H9 (cell line): ENCODE measurements at regions not wholly inside any gene's neighbourhood (a gene's known extent, or its start where the extent isn't known, plus 50 kb on each side); places are given as distances from the start of the nearest gene placed in this dataset.

Source experiments
- DNase-seq: peaks from one replicate; pipeline ENCODE4 v3.0.0-alpha.2; 2017
- H2AFZ ChIP-seq: one replicate; pipeline ENCODE4 v1.6.1; 2013; ENCODE audit warnings: mild to moderate bottlenecking, low read length, control low read depth, moderate library complexity
- H2AK5ac ChIP-seq: 2 replicates; pipeline ENCODE4 v1.6.1; 2013; ENCODE audit warnings: low read length, control low read depth, mixed read lengths; ENCODE audit not compliant: insufficient read length
- H2BK120ac ChIP-seq: one replicate; pipeline ENCODE4 v1.6.1; 2013; ENCODE audit warnings: low read depth, mild to moderate bottlenecking, low read length, control low read depth, inconsistent platforms; ENCODE audit not compliant: poor library complexity, severe bottlenecking
- H2BK12ac ChIP-seq: 2 replicates; pipeline ENCODE4 v1.6.1; 2013; ENCODE audit warnings: low read length, control low read depth, mixed read lengths, low read depth; ENCODE audit not compliant: insufficient read length
- H2BK15ac ChIP-seq: 2 replicates; pipeline ENCODE4 v1.6.1; 2013; ENCODE audit warnings: low read depth, low read length, control low read depth
- H2BK20ac ChIP-seq: one replicate; pipeline ENCODE4 v1.6.1; 2013; ENCODE audit warnings: low read depth, mild to moderate bottlenecking, low read length, control low read depth, inconsistent platforms; ENCODE audit not compliant: poor library complexity, severe bottlenecking
- H2BK5ac ChIP-seq: 2 replicates; pipeline ENCODE4 v1.6.1; 2013; ENCODE audit warnings: low read length, control low read depth, mixed read lengths; ENCODE audit not compliant: insufficient read length
- H3K14ac ChIP-seq: 2 replicates; pipeline ENCODE4 v1.6.1; 2013; ENCODE audit warnings: low read length, control low read depth; ENCODE audit not compliant: insufficient read depth
- H3K18ac ChIP-seq: 2 replicates; pipeline ENCODE4 v1.6.1; 2013; ENCODE audit warnings: low read depth, mild to moderate bottlenecking, mixed read lengths, low read length, control low read depth; ENCODE audit not compliant: insufficient read length
- H3K23ac ChIP-seq: 2 replicates; pipeline ENCODE4 v1.6.1; 2013; ENCODE audit warnings: low read length, control low read depth, mixed read lengths, low read depth; ENCODE audit not compliant: insufficient read length
- H3K23me2 ChIP-seq: 2 replicates; pipeline ENCODE4 v1.6.1; 2013; ENCODE audit warnings: low read depth, mild to moderate bottlenecking, mixed read lengths, low read length, control low read depth; ENCODE audit not compliant: insufficient read length, poor library complexity, severe bottlenecking
- H3K27ac ChIP-seq: 2 replicates; pipeline ENCODE4 v1.5.1; 2013; ENCODE audit warnings: low read length, control low read depth, mixed read lengths, low read depth; ENCODE audit not compliant: insufficient read length
- H3K27me3 ChIP-seq: 2 replicates; pipeline ENCODE4 v1.6.1; 2013; ENCODE audit warnings: low read length, control low read depth, inconsistent platforms; ENCODE audit not compliant: insufficient read depth
- H3K4ac ChIP-seq: 2 replicates; pipeline ENCODE4 v1.6.1; 2013; ENCODE audit warnings: low read depth, mild to moderate bottlenecking, control low read depth, inconsistent platforms, low read length, moderate library complexity
- H3K4me1 ChIP-seq: 2 replicates; pipeline ENCODE4 v1.6.1; 2013; ENCODE audit warnings: low read length, control low read depth, inconsistent platforms; ENCODE audit not compliant: insufficient read depth
- H3K4me2 ChIP-seq: 2 replicates; pipeline ENCODE4 v1.6.1; 2013; ENCODE audit warnings: low read length, control low read depth, mixed read lengths; ENCODE audit not compliant: insufficient read length, insufficient read depth
- H3K56ac ChIP-seq: 2 replicates; pipeline ENCODE4 v1.6.1; 2013; ENCODE audit warnings: low read depth, mild to moderate bottlenecking, mixed read lengths, low read length, control low read depth; ENCODE audit not compliant: insufficient read length
- H3K79me1 ChIP-seq: 2 replicates; pipeline ENCODE4 v1.6.1; 2013; ENCODE audit warnings: low read depth, mild to moderate bottlenecking, moderate library complexity, low read length, control low read depth, inconsistent platforms; ENCODE audit not compliant: insufficient read depth, poor library complexity, severe bottlenecking
- H3K79me2 ChIP-seq: 2 replicates; pipeline ENCODE4 v1.6.1; 2013; ENCODE audit warnings: low read length, control low read depth, inconsistent platforms; ENCODE audit not compliant: insufficient read depth
- H3K9ac ChIP-seq: 2 replicates; pipeline ENCODE4 v1.6.1; 2013; ENCODE audit warnings: low read length, control low read depth, mixed read lengths; ENCODE audit not compliant: insufficient read length; ENCODE audit errors: extremely low read depth
- H3K9me3 ChIP-seq: one replicate; pipeline ENCODE4 v1.6.1; 2013; ENCODE audit warnings: low read depth, low read length, inconsistent platforms; ENCODE audit not compliant: control insufficient read depth
- H3T11ph ChIP-seq: one replicate; pipeline ENCODE4 v1.6.1; 2013; ENCODE audit warnings: mild to moderate bottlenecking, low read length, control low read depth, inconsistent platforms
- H4K20me1 ChIP-seq: one replicate; pipeline ENCODE4 v1.6.1; 2013; ENCODE audit not compliant: control insufficient read depth, insufficient read length, insufficient read depth
- H4K5ac ChIP-seq: 2 replicates; pipeline ENCODE4 v1.6.1; 2013; ENCODE audit warnings: low read depth, mild to moderate bottlenecking, mixed read lengths, low read length, control low read depth; ENCODE audit not compliant: insufficient read length
- H4K8ac ChIP-seq: replicated peaks from 2 replicates; pipeline ENCODE4 v1.6.1; 2013; ENCODE audit warnings: low read length, control low read depth, mixed read lengths, low read depth; ENCODE audit not compliant: insufficient read length
- H4K91ac ChIP-seq: 2 replicates; pipeline ENCODE4 v1.6.1; 2013; ENCODE audit warnings: low read depth, mild to moderate bottlenecking, moderate library complexity, mixed read lengths, low read length, control low read depth; ENCODE audit not compliant: insufficient read length
- H3K27ac Mint-ChIP-seq, 3 experiments: 2 replicates in 2 of 3; 3 replicates in 1 of 3; pipeline ENCODE4 v1.8.0; 2020 to 2021; ENCODE audit warnings: mixed read lengths in 3 of 3, mild to moderate bottlenecking in 1 of 3, moderate library complexity in 1 of 3
- H3K27me3 Mint-ChIP-seq: 2 replicates; pipeline ENCODE4 v1.8.0; 2021; ENCODE audit warnings: low read depth, mild to moderate bottlenecking, moderate library complexity, mixed read lengths
- H3K36me3 Mint-ChIP-seq, 3 experiments: 2 replicates in 2 of 3; 3 replicates in 1 of 3; pipeline ENCODE4 v1.8.0; 2020 to 2021; ENCODE audit warnings: low read depth in 3 of 3, mixed read lengths in 3 of 3; ENCODE audit not compliant: insufficient read depth in 1 of 3
- H3K4me1 Mint-ChIP-seq, 2 experiments: 2 replicates each; pipeline ENCODE4 v1.8.0; 2020; ENCODE audit warnings: mixed read lengths in 2 of 2
- H3K4me3 Mint-ChIP-seq, 2 experiments: 2 replicates in 1 of 2; 3 replicates in 1 of 2; pipeline ENCODE4 v1.8.0; 2020 to 2021; ENCODE audit warnings: mild to moderate bottlenecking in 2 of 2, mixed read lengths in 2 of 2, moderate library complexity in 1 of 2
- H3K9me3 Mint-ChIP-seq, 2 experiments: 2 replicates in 1 of 2; 3 replicates in 1 of 2; pipeline ENCODE4 v1.8.0; 2020; ENCODE audit warnings: mild to moderate bottlenecking in 2 of 2, mixed read lengths in 2 of 2, moderate library complexity in 1 of 2
- WGBS: extraction: QIAGEN DNeasy Blood & Tissue Kit; methylation state at CpG from one replicate; pipeline ENCODE4 v1.1.7; 2013; ENCODE audit warnings: missing lambda C conversion rate, low lambda C conversion rate, mixed read lengths; ENCODE audit not compliant: insufficient read length; ENCODE audit errors: extremely low coverage; 5-methylcytosine and 5-hydroxymethylcytosine counted together
- TF ChIP-seq, protein P1 (sequence below): fragments of 200-600 bp; sonication (generic); conservative IDR thresholded peaks from 3 replicates; pipeline ENCODE4 v1.8.0; 2021; ENCODE audit warnings: antibody characterized with exemption, mild to moderate bottlenecking

GRCh38 chr2:40559175-40559574 lies 107.3 kb upstream of the SLC8A1 start:
- Histone ChIP-seq H3K9ac (no peak overlapping the region), H3K14ac (no peak overlapping the region), H2AFZ (no peak overlapping the region), H2BK5ac (no peak overlapping the region), H4K5ac (no peak overlapping the region), H2BK12ac (no peak overlapping the region), H2BK15ac (no peak overlapping the region), H3K4me2 (no peak overlapping the region), H3K23ac (no peak overlapping the region), H3K56ac (no peak overlapping the region), H3K79me1 (no peaks in the 10 kb centered on the region), H3K18ac (no peak overlapping the region), H4K20me1 (no peaks in the 10 kb centered on the region), H2AK5ac (no peak overlapping the region), H3K9me3 (no peaks in the 10 kb centered on the region), H2BK20ac (no peak overlapping the region), H3K27ac (no peak overlapping the region), H3K23me2 (no peaks in the 10 kb centered on the region), H4K8ac (no peak overlapping the region), H3K4me1 (no peaks in the 10 kb centered on the region; the same call in 1 of the 2 replicates), H4K91ac (no peak overlapping the region), H2BK120ac (no peak overlapping the region), H3K27me3 (no peaks in the 10 kb centered on the region), H3K4ac (no peak overlapping the region), H3K79me2 (no peaks in the 10 kb centered on the region), H3T11ph (no peak overlapping the region)
- Mint-ChIP-seq H3K27me3 (no peaks in the 10 kb centered on the region), H3K4me1 (peaks cover 3 to 4% of the 10 kb centered on the region in 2 experiments; a peak in 1 of 4 replicates), H3K27ac (no peak overlapping the region), H3K4me3 (no peak overlapping the region), H3K9me3 (no peaks in the 10 kb centered on the region), H3K36me3 (no peaks in the 10 kb centered on the region)
- TF ChIP-seq, protein P1, sequence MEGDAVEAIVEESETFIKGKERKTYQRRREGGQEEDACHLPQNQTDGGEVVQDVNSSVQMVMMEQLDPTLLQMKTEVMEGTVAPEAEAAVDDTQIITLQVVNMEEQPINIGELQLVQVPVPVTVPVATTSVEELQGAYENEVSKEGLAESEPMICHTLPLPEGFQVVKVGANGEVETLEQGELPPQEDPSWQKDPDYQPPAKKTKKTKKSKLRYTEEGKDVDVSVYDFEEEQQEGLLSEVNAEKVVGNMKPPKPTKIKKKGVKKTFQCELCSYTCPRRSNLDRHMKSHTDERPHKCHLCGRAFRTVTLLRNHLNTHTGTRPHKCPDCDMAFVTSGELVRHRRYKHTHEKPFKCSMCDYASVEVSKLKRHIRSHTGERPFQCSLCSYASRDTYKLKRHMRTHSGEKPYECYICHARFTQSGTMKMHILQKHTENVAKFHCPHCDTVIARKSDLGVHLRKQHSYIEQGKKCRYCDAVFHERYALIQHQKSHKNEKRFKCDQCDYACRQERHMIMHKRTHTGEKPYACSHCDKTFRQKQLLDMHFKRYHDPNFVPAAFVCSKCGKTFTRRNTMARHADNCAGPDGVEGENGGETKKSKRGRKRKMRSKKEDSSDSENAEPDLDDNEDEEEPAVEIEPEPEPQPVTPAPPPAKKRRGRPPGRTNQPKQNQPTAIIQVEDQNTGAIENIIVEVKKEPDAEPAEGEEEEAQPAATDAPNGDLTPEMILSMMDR: no peak
- no CpG with 5 or more reads among the region's 2 CpGs for WGBS
- no peak for DNase-seq
